Spinal cord (tissue), 9 donors: ENCODE measurements at regions not wholly inside any gene's neighbourhood (a gene's known extent, or its start where the extent isn't known, plus 50 kb on each side); places are given as distances from the start of the nearest gene placed in this dataset.

Source experiments
- DNase-seq, 6 donors: peaks; one replicate each; pipeline versions ENCODE4 v3.0.0 to v3.0.0-alpha.2; 2013 to 2015; ENCODE audit warnings: low spot score in 6 of 6, low read depth in 4 of 6
- H3K27ac ChIP-seq: one replicate; pipeline ENCODE4 v1.5.1; 2013; ENCODE audit warnings: low read depth, low read length, control low read depth
- H3K27me3 ChIP-seq: one replicate; pipeline ENCODE4 v1.6.1; 2013; ENCODE audit warnings: low read length; ENCODE audit not compliant: control insufficient read depth, insufficient read depth
- H3K36me3 ChIP-seq: one replicate; pipeline ENCODE4 v1.6.1; 2013; ENCODE audit warnings: low read length; ENCODE audit not compliant: control insufficient read depth, insufficient read depth
- H3K4me1 ChIP-seq: one replicate; pipeline ENCODE4 v1.6.1; 2013; ENCODE audit warnings: low read length; ENCODE audit not compliant: control insufficient read depth, insufficient read depth
- H3K4me3 ChIP-seq: one replicate; pipeline ENCODE4 v1.5.1; 2013; ENCODE audit warnings: low read depth, low read length, control low read depth
- H3K9me3 ChIP-seq: one replicate; pipeline ENCODE4 v1.6.1; 2013; ENCODE audit warnings: low read length; ENCODE audit not compliant: control insufficient read depth, insufficient read depth
- WGBS: methylation state at CpG from one replicate; pipeline ENCODE4 v1.1.5; 2013; ENCODE audit warnings: missing lambda C conversion rate; ENCODE audit not compliant: insufficient coverage; 5-methylcytosine and 5-hydroxymethylcytosine counted together
- donor health status: healthy.

GRCh38 chr21:35573472-35574374, 486.6 kb downstream of the SETD4 start:
- H3K4me3 ChIP-seq: no peak overlapping the region
- no peak for DNase-seq
- H3K36me3 ChIP-seq: no peaks in the 10 kb centered on the region
- WGBS: 96% methylated on average over 4 of the region's 6 CpGs
- H3K27ac ChIP-seq: no peak overlapping the region
- no peaks in the 10 kb centered on the region for H3K27me3 ChIP-seq
- no peaks in the 10 kb centered on the region for H3K9me3 ChIP-seq
- no peaks in the 10 kb centered on the region for H3K4me1 ChIP-seq

- peaks cover under 1% of the 10 kb centered on the region for H3K9me3 ChIP-seq
- WGBS: 61% methylated on average over 6 of the region's 7 CpGs
Measured at GRCh38 chr21:35571910-35572309, 488.4 kb downstream of the SETD4 start.

GRCh38 chr21:35568643-35569042, 491.7 kb downstream of the SETD4 start:
- peaks cover 2% of the 10 kb centered on the region for H3K9me3 ChIP-seq
- H3K4me1 ChIP-seq: peaks cover 4% of the 10 kb centered on the region
- WGBS: no CpG with 5 or more reads among the region's 5 CpGs
- no peak for DNase-seq
- peaks cover 2% of the 10 kb centered on the region for H3K27me3 ChIP-seq
- no peak overlapping the region for H3K27ac ChIP-seq
- no peaks in the 10 kb centered on the region for H3K36me3 ChIP-seq
- no peak overlapping the region for H3K4me3 ChIP-seq

More at GRCh38 chr21:35571910-35572309, 488.4 kb downstream of the SETD4 start:
- no peak overlapping the region for H3K4me3 ChIP-seq
- H3K27me3 ChIP-seq: no peaks in the 10 kb centered on the region
- no peak for DNase-seq
- H3K27ac ChIP-seq: no peak overlapping the region
- no peaks in the 10 kb centered on the region for H3K36me3 ChIP-seq
- H3K4me1 ChIP-seq: no peaks in the 10 kb centered on the region

- H3K4me3 ChIP-seq: no peak overlapping the region
- no peak for DNase-seq
- H3K27ac ChIP-seq: no peak overlapping the region
- H3K36me3 ChIP-seq: no peaks in the 10 kb centered on the region
- H3K4me1 ChIP-seq: peaks cover 4% of the 10 kb centered on the region
- no CpG with 5 or more reads among the region's 3 CpGs for WGBS
- peaks cover 2% of the 10 kb centered on the region for H3K9me3 ChIP-seq
- peaks cover 2% of the 10 kb centered on the region for H3K27me3 ChIP-seq
Measured at GRCh38 chr21:35566874-35567273, 493.5 kb downstream of the SETD4 start.

GRCh38 chr21:35565204-35565611, 495.1 kb downstream of the SETD4 start:
- Histone ChIP-seq H3K27me3 (peaks cover 2% of the 10 kb centered on the region), H3K27ac (no peak overlapping the region), H3K9me3 (peaks cover 2% of the 10 kb centered on the region), H3K4me1 (peaks cover 4% of the 10 kb centered on the region), H3K4me3 (no peak overlapping the region), H3K36me3 (no peaks in the 10 kb centered on the region)
- DNase-seq: peak in 1 of 6 donors; percentile 16
- WGBS: 79% methylated on average over 5 of the region's 5 CpGs

- Histone ChIP-seq H3K4me1 (peaks cover 4% of the 10 kb centered on the region), H3K27me3 (peaks cover 2% of the 10 kb centered on the region), H3K36me3 (no peaks in the 10 kb centered on the region), H3K27ac (peak overlapping the region; percentile 1), H3K9me3 (peaks cover 2% of the 10 kb centered on the region), H3K4me3 (no peak overlapping the region)
- peak; percentile 15 to 81 (median 33) for DNase-seq
- 31% methylated on average over 7 of the region's 10 CpGs for WGBS
Measured at GRCh38 chr21:35563885-35564451, 496.4 kb downstream of the SETD4 start.

GRCh38 chr21:35562876-35563275, 497.4 kb downstream of the SETD4 start:
- peaks cover 2% of the 10 kb centered on the region for H3K27me3 ChIP-seq
- H3K27ac ChIP-seq: no peak overlapping the region
- peaks cover 2% of the 10 kb centered on the region for H3K9me3 ChIP-seq
- no peak overlapping the region for H3K4me3 ChIP-seq
- no peaks in the 10 kb centered on the region for H3K36me3 ChIP-seq
- H3K4me1 ChIP-seq: peaks cover 4% of the 10 kb centered on the region
- DNase-seq: no peak
- whole genome bisulfite sequencing: no CpG with 5 or more reads among the region's 5 CpGs

GRCh38 chr21:35561116-35561515, 499.2 kb downstream of the SETD4 start:
- Histone ChIP-seq H3K9me3 (no peaks in the 10 kb centered on the region), H3K36me3 (no peaks in the 10 kb centered on the region), H3K27ac (no peak overlapping the region), H3K4me3 (no peak overlapping the region), H3K27me3 (peaks cover 2% of the 10 kb centered on the region), H3K4me1 (peaks cover 4% of the 10 kb centered on the region)
- no peak for DNase-seq
- WGBS: no CpG with 5 or more reads among the region's 4 CpGs

- Histone ChIP-seq H3K9me3 (no peaks in the 10 kb centered on the region), H3K4me1 (peaks cover 4% of the 10 kb centered on the region), H3K4me3 (no peak overlapping the region), H3K36me3 (no peaks in the 10 kb centered on the region), H3K27ac (no peak overlapping the region), H3K27me3 (no peaks in the 10 kb centered on the region)
- 93% methylated on average over 2 of the region's 2 CpGs for WGBS
- no peak for DNase-seq
Measured at GRCh38 chr21:35559829-35560225, 500.5 kb downstream of the SETD4 start.
